ENCODE measurements at regions not wholly inside any gene's neighbourhood (a gene's known extent, or its start where the extent isn't known, plus 50 kb on each side); places are given as distances from the start of the nearest gene placed in this dataset.

GRCh38 chr4:11857881-11858280, 429.2 kb upstream of the HS3ST1 start (continued):
- TF ChIP-seq, protein P1, sequence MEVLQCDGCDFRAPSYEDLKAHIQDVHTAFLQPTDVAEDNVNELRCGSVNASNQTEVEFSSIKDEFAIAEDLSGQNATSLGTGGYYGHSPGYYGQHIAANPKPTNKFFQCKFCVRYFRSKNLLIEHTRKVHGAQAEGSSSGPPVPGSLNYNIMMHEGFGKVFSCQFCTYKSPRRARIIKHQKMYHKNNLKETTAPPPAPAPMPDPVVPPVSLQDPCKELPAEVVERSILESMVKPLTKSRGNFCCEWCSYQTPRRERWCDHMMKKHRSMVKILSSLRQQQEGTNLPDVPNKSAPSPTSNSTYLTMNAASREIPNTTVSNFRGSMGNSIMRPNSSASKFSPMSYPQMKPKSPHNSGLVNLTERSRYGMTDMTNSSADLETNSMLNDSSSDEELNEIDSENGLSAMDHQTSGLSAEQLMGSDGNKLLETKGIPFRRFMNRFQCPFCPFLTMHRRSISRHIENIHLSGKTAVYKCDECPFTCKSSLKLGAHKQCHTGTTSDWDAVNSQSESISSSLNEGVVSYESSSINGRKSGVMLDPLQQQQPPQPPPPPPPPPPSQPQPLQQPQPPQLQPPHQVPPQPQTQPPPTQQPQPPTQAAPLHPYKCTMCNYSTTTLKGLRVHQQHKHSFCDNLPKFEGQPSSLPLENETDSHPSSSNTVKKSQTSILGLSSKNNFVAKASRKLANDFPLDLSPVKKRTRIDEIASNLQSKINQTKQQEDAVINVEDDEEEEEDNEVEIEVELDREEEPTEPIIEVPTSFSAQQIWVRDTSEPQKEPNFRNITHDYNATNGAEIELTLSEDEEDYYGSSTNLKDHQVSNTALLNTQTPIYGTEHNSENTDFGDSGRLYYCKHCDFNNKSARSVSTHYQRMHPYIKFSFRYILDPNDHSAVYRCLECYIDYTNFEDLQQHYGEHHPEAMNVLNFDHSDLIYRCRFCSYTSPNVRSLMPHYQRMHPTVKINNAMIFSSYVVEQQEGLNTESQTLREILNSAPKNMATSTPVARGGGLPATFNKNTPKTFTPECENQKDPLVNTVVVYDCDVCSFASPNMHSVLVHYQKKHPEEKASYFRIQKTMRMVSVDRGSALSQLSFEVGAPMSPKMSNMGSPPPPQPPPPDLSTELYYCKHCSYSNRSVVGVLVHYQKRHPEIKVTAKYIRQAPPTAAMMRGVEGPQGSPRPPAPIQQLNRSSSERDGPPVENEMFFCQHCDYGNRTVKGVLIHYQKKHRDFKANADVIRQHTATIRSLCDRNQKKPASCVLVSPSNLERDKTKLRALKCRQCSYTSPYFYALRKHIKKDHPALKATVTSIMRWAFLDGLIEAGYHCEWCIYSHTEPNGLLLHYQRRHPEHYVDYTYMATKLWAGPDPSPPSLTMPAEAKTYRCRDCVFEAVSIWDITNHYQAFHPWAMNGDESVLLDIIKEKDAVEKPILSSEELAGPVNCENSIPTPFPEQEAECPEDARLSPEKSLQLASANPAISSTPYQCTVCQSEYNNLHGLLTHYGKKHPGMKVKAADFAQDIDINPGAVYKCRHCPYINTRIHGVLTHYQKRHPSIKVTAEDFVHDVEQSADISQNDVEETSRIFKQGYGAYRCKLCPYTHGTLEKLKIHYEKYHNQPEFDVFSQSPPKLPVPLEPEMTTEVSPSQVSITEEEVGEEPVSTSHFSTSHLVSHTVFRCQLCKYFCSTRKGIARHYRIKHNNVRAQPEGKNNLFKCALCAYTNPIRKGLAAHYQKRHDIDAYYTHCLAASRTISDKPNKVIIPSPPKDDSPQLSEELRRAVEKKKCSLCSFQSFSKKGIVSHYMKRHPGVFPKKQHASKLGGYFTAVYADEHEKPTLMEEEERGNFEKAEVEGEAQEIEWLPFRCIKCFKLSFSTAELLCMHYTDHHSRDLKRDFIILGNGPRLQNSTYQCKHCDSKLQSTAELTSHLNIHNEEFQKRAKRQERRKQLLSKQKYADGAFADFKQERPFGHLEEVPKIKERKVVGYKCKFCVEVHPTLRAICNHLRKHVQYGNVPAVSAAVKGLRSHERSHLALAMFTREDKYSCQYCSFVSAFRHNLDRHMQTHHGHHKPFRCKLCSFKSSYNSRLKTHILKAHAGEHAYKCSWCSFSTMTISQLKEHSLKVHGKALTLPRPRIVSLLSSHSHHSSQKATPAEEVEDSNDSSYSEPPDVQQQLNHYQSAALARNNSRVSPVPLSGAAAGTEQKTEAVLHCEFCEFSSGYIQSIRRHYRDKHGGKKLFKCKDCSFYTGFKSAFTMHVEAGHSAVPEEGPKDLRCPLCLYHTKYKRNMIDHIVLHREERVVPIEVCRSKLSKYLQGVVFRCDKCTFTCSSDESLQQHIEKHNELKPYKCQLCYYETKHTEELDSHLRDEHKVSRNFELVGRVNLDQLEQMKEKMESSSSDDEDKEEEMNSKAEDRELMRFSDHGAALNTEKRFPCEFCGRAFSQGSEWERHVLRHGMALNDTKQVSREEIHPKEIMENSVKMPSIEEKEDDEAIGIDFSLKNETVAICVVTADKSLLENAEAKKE (CRISPR knock-in tag; IDR thresholded peaks at IDR 0.05), result no peak
- TF ChIP-seq ZNF114 (CRISPR knock-in tag; IDR thresholded peaks at IDR 0.05), result no peak

DNA sequence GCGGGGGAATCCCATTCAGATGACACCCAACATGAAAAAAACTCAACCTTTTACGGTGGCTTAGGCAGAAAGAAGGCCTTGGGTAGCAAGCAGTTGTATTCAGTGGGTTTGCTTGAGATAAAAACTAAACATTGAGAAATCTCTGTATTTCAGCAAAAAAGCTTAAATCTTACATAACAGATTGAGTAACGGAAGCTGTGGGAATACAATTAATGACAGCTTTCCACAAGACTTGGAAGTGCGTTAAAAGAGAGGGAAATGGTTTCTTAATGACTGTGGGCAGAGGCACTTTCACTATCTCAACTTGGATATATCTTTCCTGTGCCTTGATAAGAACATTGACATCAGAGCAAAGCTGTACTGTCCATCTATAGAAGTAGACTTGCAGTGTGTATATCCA, 418.5 kb upstream of the HS3ST1 start:
- Histone ChIP-seq H3F3A (replicated peaks; ENCODE audit: low read depth) (no peaks in the 10 kb centered on the region), H3K4me1 (ENCODE audit: insufficient read depth) (peaks cover 9% of the 10 kb centered on the region; the same call in 1 of the 2 replicates), H3K4me2 (no peak overlapping the region), H4K20me1 (replicated peaks; ENCODE audit: insufficient read depth) (no peaks in the 10 kb centered on the region), H3K27ac (ENCODE audit: low read depth) (no peak overlapping the region), H3K27me3 (ENCODE audit: insufficient read depth) (no peaks in the 10 kb centered on the region), H3K4me3 (no peak overlapping the region), H2AFZ (0 out of 2 replicates have a peak overlapping the region, but pooled peaks have one; percentile 52), H3K36me3 (ENCODE audit: insufficient read depth) (no peaks in the 10 kb centered on the region), H3K79me2 (replicated peaks; ENCODE audit: insufficient read depth) (no peaks in the 10 kb centered on the region), H3K9me2 (ENCODE audit: insufficient read depth) (no peaks in the 10 kb centered on the region)
- H3K27ac Mint-ChIP-seq, result no peak overlapping the region
- H3K36me3 Mint-ChIP-seq (ENCODE audit: low read depth), result no peaks in the 10 kb centered on the region
- no peaks in the 10 kb centered on the region; the same call in 2 of the 3 replicates for H3K9me3 Mint-ChIP-seq
- TF ChIP-seq, protein P2, sequence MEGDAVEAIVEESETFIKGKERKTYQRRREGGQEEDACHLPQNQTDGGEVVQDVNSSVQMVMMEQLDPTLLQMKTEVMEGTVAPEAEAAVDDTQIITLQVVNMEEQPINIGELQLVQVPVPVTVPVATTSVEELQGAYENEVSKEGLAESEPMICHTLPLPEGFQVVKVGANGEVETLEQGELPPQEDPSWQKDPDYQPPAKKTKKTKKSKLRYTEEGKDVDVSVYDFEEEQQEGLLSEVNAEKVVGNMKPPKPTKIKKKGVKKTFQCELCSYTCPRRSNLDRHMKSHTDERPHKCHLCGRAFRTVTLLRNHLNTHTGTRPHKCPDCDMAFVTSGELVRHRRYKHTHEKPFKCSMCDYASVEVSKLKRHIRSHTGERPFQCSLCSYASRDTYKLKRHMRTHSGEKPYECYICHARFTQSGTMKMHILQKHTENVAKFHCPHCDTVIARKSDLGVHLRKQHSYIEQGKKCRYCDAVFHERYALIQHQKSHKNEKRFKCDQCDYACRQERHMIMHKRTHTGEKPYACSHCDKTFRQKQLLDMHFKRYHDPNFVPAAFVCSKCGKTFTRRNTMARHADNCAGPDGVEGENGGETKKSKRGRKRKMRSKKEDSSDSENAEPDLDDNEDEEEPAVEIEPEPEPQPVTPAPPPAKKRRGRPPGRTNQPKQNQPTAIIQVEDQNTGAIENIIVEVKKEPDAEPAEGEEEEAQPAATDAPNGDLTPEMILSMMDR (conservative IDR thresholded peaks at IDR 0.05; ENCODE audit: low read depth in 2 of 2), result no peak
- TF ChIP-seq STAT1 (IDR thresholded peaks at IDR 0.05; ENCODE audit: unreplicated experiment) (no peak), POLR2AphosphoS5 (IDR thresholded peaks at IDR 0.05; ENCODE audit: low read depth) (no peak), NANOG (IDR thresholded peaks at IDR 0.05; ENCODE audit: borderline replicate concordance) (no peak)
- ATAC-seq (no peak), DNase-seq (ENCODE audit: low spot score) (no peak)
- peaks cover 21% of the 10 kb centered on the region for H3K4me1 Mint-ChIP-seq
- H3K27me3 Mint-ChIP-seq (ENCODE audit: insufficient read depth, low read depth, poor library complexity), result no peaks in the 10 kb centered on the region
- no peak overlapping the region for H3K4me3 Mint-ChIP-seq
